GM12872 (cell line): ENCODE measurements at regions not wholly inside any gene's neighbourhood (a gene's known extent, or its start where the extent isn't known, plus 50 kb on each side); places are given as distances from the start of the nearest gene placed in this dataset.

ENCODE experiments used
- TF ChIP-seq, protein P1 (sequence below): IDR thresholded peaks from 3 replicates; pipeline ENCODE4 v1.5.1; 2011; ENCODE audit warnings: low read depth, mild to moderate bottlenecking, low read length, moderate library complexity; ENCODE audit not compliant: insufficient read depth

DNA sequence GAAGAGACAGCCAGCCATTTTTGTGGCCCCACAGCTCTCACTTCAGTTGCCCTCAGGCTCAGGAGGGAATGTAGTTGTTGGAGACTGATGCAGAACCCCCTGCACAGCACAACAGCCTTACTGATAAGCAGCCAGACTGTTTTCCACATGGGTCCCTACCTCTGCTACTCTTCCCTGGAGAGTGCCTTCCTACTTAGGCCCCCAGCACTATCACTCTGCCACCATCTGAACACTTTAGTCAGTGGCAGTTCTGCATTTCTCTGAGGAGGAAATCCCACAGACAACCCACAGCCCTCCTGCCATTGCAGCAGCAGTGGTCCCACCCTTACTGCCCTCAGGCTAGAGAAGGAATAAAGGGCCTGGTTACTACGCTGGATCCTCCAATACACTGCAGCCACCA is 61.8 kb upstream of the PTPRD start:
- TF ChIP-seq, protein P1, sequence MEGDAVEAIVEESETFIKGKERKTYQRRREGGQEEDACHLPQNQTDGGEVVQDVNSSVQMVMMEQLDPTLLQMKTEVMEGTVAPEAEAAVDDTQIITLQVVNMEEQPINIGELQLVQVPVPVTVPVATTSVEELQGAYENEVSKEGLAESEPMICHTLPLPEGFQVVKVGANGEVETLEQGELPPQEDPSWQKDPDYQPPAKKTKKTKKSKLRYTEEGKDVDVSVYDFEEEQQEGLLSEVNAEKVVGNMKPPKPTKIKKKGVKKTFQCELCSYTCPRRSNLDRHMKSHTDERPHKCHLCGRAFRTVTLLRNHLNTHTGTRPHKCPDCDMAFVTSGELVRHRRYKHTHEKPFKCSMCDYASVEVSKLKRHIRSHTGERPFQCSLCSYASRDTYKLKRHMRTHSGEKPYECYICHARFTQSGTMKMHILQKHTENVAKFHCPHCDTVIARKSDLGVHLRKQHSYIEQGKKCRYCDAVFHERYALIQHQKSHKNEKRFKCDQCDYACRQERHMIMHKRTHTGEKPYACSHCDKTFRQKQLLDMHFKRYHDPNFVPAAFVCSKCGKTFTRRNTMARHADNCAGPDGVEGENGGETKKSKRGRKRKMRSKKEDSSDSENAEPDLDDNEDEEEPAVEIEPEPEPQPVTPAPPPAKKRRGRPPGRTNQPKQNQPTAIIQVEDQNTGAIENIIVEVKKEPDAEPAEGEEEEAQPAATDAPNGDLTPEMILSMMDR: no peak

GRCh38 chr9:10678010-10678409 is 65.2 kb upstream of the PTPRD start:
- TF ChIP-seq, protein P1: no peak

DNA sequence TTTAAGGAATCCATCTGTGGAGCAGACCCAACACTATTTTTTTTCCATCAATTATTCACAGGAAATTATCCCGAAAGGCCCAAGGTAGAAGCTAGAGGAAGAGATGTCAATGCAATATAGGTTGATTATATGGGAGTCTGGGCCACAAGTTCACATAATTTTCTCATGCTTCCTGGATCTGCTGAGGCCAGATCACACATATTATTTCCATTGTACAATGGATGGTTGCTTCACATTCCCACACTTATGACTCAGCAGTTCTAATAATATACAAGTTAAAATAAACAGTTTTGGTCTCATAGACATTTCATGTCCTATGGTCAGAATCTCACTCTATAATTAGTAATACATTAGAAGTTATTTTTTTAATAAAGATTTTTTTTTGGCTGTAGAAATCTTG is 66.0 kb upstream of the PTPRD start:
- TF ChIP-seq, protein P1: no peak

DNA sequence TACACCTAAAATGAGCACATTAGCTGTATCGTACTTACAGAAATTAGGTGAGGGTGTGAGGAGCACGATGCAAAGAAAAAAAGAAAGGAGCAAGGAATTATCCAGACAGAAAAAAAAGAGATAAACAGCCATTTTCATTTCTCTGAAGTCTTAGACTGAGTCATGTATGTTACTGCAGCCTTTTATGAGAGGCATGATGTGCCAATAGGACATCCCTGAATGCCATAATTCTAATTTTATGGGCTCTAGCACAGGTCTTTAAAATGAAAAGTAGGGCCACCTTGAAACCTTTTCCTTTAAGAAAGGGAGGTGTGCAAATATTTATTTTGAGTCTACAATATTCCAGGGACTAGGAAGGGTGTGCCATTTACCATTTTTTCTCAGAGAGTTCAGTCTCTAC is 74.1 kb upstream of the PTPRD start:
- TF ChIP-seq, protein P1: no peak

GRCh38 chr9:10690546-10690945 is 77.7 kb upstream of the PTPRD start:
- TF ChIP-seq, protein P1: no peak

GRCh38 chr9:10697044-10697443 is 84.2 kb upstream of the PTPRD start:
- TF ChIP-seq, protein P1: no peak

GRCh38 chr9:10700291-10700690 is 87.5 kb upstream of the PTPRD start:
- TF ChIP-seq, protein P1: no peak

GRCh38 chr9:10700915-10701314 is 88.1 kb upstream of the PTPRD start:
- TF ChIP-seq, protein P1: no peak
